22Rv1 (cell line): ENCODE measurements at regions not wholly inside any gene's neighbourhood (a gene's known extent, or its start where the extent isn't known, plus 50 kb on each side); places are given as distances from the start of the nearest gene placed in this dataset.

Source experiments
- H3K27ac ChIP-seq: fragments of 450-650 bp; 2 replicates; pipeline ENCODE4 v1.5.1; 2017
- ZFX ChIP-seq: fragments of 450-650 bp; IDR thresholded peaks from 2 replicates; pipeline ENCODE4 v1.6.1; 2017; ENCODE audit warnings: antibody characterized with exemption, borderline replicate concordance
- TF ChIP-seq, protein P1 (sequence below): fragments of 450-650 bp; IDR thresholded peaks from 2 replicates; pipeline ENCODE4 v1.5.1; 2017; ENCODE audit warnings: mild to moderate bottlenecking

DNA sequence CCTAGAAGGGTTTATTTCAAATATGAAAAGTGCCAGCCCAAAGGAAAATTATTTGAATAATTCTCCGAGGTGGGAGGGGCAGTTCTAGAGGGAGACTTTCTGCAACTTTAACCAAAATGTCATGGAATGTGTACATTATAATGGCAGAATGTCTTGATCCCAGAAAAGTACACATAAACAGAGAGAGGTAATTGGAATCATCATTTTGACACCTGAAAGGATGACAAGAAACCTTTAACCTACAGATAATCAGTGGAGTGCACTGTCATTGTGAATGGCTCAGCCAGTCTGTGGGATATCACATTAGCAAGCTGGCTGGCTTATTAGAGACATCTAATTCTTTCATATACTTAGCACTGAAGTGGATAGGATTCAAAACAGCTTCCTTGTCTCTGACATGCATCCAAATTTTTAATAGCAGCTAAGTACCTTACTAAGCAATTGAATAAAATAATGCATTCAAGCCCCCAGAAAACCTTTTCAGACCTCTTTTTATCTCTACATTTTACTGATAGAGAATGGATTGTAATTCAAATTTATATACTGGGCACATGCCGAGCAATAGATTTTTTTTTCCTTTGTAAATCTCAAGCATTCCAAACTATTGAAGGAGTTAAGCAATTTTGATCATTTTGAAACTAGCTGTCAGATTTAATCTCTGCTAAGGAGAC lies 468.6 kb downstream of the COG6 start:
- TF ChIP-seq, protein P1, sequence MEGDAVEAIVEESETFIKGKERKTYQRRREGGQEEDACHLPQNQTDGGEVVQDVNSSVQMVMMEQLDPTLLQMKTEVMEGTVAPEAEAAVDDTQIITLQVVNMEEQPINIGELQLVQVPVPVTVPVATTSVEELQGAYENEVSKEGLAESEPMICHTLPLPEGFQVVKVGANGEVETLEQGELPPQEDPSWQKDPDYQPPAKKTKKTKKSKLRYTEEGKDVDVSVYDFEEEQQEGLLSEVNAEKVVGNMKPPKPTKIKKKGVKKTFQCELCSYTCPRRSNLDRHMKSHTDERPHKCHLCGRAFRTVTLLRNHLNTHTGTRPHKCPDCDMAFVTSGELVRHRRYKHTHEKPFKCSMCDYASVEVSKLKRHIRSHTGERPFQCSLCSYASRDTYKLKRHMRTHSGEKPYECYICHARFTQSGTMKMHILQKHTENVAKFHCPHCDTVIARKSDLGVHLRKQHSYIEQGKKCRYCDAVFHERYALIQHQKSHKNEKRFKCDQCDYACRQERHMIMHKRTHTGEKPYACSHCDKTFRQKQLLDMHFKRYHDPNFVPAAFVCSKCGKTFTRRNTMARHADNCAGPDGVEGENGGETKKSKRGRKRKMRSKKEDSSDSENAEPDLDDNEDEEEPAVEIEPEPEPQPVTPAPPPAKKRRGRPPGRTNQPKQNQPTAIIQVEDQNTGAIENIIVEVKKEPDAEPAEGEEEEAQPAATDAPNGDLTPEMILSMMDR, result no peak
- H3K27ac ChIP-seq, result no peak overlapping the region

DNA sequence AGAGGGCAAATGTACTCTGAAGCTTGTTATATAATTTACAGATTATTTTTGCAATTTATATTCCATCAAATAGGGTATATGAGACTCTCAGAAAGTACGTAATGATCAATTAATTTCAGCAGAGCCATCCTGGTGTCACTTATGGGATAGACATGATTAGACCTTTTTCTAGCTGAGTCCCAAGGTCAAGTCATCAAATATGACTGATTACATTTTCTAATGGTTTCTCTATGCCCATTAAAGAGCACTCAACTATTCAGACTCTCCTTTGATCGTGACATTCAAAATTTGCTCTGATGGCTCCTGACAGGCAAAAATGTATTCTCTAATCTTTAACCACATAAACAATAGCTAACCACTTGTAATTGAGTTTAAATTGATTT lies 469.2 kb downstream of the COG6 start:
- H3K27ac ChIP-seq, result no peak overlapping the region
- TF ChIP-seq ZFX, result no peak
- TF ChIP-seq, protein P1, result no peak

DNA sequence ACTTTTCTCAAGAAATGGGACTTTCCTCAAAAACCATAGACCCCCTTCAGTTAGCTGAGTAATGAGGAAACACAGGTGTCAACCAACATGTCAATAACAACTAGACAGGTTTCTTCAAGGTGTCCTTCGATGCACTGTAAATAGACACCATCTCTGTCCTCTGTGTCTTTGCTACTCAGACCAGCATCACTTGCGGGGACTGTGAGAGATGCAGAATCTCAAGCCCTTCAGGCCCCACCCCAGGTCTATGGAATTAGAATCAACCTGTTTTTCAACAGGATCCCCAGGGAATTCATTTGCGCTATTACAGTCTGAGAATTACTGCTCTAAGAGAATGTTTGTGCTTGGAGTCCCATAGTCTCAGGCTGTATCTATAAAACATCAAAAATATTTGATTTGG lies 469.9 kb downstream of the COG6 start:
- H3K27ac ChIP-seq, result no peak overlapping the region
- TF ChIP-seq, protein P1, result no peak
- TF ChIP-seq ZFX, result no peak

DNA sequence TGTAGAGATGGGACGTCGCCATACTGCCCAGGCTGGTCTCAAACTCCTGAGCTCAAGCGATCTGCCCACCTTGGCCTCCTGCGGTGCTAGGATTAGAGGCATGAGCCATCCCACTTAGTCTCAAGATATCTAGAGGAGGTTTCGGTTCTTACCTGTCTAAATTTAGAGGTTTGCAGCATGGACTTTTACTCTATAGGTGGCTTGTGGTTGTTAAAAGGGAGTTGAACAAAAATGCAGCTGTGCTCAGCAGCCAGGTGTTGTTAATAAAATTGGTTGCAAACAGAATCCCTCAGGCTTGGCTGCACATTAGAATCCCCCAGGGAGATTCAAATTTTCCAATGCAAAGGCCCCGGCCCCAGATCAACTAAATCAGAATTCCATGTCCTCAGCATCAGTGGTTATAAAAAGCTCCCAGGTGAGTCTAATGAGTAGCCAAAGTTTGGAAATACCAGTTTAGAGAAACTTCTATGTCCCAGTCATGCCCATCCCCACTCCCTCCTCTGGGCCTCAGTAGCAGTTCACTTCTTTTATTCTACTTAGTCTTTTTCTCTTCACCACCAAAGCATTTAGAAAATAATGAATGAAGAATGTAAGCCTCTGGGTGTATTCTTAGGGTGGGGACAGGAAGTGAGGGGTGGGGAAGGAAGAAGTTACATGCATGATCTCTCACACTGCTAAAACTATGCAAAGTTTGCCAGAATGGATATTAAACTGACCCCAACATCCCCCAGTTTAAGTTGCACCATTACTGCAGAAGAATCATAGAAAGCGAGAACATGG lies 471.0 kb downstream of the COG6 start:
- TF ChIP-seq, protein P1, result no peak
- no peak for TF ChIP-seq ZFX
- H3K27ac ChIP-seq, result no peak overlapping the region

DNA sequence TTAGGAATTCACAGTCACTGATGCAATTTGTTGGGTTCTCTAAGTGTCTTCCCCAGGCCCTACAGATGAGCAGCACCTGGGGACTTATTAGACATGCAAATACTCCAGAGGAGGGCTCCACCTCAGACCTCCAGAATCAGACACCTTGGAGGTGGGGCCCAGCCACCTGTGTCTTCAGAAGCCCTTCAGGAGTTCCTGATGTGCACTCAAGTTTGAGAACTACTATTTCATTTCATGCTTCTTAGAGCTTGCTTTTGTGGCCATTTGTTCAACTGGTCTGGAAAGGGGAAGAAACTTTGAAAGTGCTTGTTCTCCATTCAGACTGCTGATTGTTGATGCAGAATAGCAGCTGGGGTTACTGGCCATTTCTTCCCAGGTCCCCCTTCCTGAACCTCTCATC lies 472.0 kb downstream of the COG6 start:
- no peak for TF ChIP-seq ZFX
- TF ChIP-seq, protein P1, result no peak
- H3K27ac ChIP-seq, result no peak overlapping the region

DNA sequence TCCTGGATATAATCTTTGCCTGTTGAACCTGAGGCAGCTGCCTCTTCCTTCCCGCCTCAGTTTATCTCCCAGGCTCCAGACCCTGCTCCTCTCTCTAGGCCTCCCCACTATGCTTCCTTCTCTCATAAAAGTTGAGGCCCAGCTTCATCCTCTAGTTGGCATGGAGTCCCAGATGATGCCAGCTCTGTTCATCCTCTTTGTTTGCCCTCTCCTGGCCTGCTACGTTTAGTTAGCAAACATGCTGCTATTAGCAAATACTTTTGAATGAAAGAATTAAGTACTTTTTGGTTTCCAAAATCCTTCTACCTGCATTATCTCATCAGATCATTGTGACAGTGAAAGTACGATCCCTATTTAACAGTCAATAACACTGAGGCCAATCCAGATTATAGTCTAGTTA lies 472.5 kb downstream of the COG6 start:
- H3K27ac ChIP-seq, result no peak overlapping the region
- no peak for TF ChIP-seq ZFX
- TF ChIP-seq, protein P1, result no peak

DNA sequence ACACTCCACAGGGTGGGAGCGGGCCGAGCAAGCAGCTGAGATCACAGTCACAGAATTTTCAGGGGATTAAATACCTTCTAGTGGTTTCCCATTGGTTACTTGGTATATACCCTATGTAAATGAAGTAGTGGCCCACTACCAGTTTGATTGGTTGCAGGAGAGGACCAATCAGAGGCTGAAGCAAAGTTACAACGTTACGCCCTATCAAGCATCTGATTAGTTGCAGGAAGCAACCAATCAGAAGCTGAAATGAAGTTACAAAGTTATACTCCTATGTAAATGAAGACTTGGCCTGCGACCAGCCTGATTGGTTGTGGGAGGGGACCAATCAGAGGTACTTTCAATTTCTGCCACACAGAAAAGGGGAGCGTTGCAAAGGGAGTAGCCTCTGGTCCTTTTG lies 474.0 kb downstream of the COG6 start:
- TF ChIP-seq, protein P1, result no peak
- TF ChIP-seq ZFX, result no peak
- no peak overlapping the region for H3K27ac ChIP-seq
